ENCODE measurements at regions not wholly inside any gene's neighbourhood (a gene's known extent, or its start where the extent isn't known, plus 50 kb on each side); places are given as distances from the start of the nearest gene placed in this dataset.

DNA sequence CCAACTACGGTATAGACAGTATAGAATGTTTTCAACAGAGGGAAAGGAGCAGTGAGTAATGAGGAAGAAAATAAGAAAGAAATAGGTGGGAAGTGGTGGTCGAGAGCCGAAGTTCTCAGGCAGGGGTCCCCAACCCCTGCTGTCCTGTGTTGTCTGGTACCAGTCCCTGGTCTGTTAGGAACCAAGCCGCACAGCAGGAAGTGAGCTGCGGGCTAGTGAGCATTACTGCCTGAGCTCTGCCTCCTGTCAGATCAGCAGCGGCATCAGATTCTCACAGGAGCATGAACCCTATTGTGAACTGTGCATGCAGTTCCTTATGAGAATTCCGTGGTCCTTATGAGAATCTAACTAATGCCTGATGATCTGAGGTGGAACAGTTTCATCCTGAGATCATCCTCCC lies 107.3 kb upstream of the PTPRR start:
- Histone ChIP-seq H3K27ac (ENCODE audit: low read length) (no peak overlapping the region), H3K27me3 (ENCODE audit: low read length) (no peaks in the 10 kb centered on the region), H3K4me3 (ENCODE audit: low read length) (no peak overlapping the region), H3K4me1 (ENCODE audit: insufficient read depth, low read length) (no peaks in the 10 kb centered on the region; the same call in 1 of the 2 replicates), H3K9me2 (replicated peaks; ENCODE audit: low read length) (0 out of 2 replicates have a peak, but pooled peaks cover 4% of the 10 kb centered on the region), H3K79me2 (ENCODE audit: low read length) (no peaks in the 10 kb centered on the region), H3K4me2 (ENCODE audit: low read length) (no peak overlapping the region), H3K36me3 (ENCODE audit: low read depth, low read length) (no peaks in the 10 kb centered on the region), H3F3A (ENCODE audit: low read length, unreplicated experiment) (no peaks in the 10 kb centered on the region), H4K20me1 (ENCODE audit: low read length) (no peaks in the 10 kb centered on the region), H3K9me3 (ENCODE audit: low read length) (no peaks in the 10 kb centered on the region), H3K9ac (ENCODE audit: low read length) (no peak overlapping the region), H2AFZ (ENCODE audit: low read length) (no peak overlapping the region)
- CTCF ChIA-PET = no interaction called here
- BruUV-seq (replicated peaks) = no TSS peak
- DNase-seq (no peak), ATAC-seq (no peak)
- intact Hi-C loops (cut with micrococcal nuclease) = no loop called here
- POLR2A ChIA-PET (ENCODE audit: unreplicated experiment) = no interaction called here
- TF ChIP-seq CTCF (conservative IDR thresholded peaks at IDR 0.05; ENCODE audit: low read depth, low read length) (no peak), EZH2phosphoT487 (IDR thresholded peaks at IDR 0.05; ENCODE audit: borderline replicate concordance, low read length) (no peak), EZH2 (IDR thresholded peaks at IDR 0.05; ENCODE audit: low read length, unreplicated experiment) (no peak)

- ChIA-PET CTCF (no interaction called here), POLR2A (ENCODE audit: unreplicated experiment) (no interaction called here)
- H3K9ac ChIP-seq (ENCODE audit: low read length) = no peak overlapping the region
- H4K20me1 ChIP-seq (ENCODE audit: low read length) = no peaks in the 10 kb centered on the region
- TF ChIP-seq EZH2 (IDR thresholded peaks at IDR 0.05; ENCODE audit: low read length, unreplicated experiment) = no peak
- TF ChIP-seq EZH2phosphoT487 (IDR thresholded peaks at IDR 0.05; ENCODE audit: borderline replicate concordance, low read length) = no peak
- no peak for TF ChIP-seq CTCF (conservative IDR thresholded peaks at IDR 0.05; ENCODE audit: low read depth, low read length)
- no peaks in the 10 kb centered on the region for H3K79me2 ChIP-seq (ENCODE audit: low read length)
- no peaks in the 10 kb centered on the region for H3F3A ChIP-seq (ENCODE audit: low read length, unreplicated experiment)
- no peak overlapping the region for H3K4me2 ChIP-seq (ENCODE audit: low read length)
- H3K9me3 ChIP-seq (ENCODE audit: low read length) = no peaks in the 10 kb centered on the region
- no peak for DNase-seq
- intact Hi-C loops (cut with micrococcal nuclease) = no loop called here
- H3K9me2 ChIP-seq (replicated peaks; ENCODE audit: low read length) = 0 out of 2 replicates have a peak, but pooled peaks cover 1% of the 10 kb centered on the region
- ATAC-seq = no peak
- no peak overlapping the region for H2AFZ ChIP-seq (ENCODE audit: low read length)
- H3K36me3 ChIP-seq (ENCODE audit: low read depth, low read length) = no peaks in the 10 kb centered on the region
- H3K4me3 ChIP-seq (ENCODE audit: low read length) = no peak overlapping the region
- no TSS peak for BruUV-seq (replicated peaks)
- H3K27ac ChIP-seq (ENCODE audit: low read length) = no peak overlapping the region
- no peaks in the 10 kb centered on the region; the same call in 1 of the 2 replicates for H3K4me1 ChIP-seq (ENCODE audit: insufficient read depth, low read length)
- no peaks in the 10 kb centered on the region for H3K27me3 ChIP-seq (ENCODE audit: low read length)
These were observed 104.3 kb upstream of the PTPRR start for GRCh38 chr12:71024827-71025226.

DNA sequence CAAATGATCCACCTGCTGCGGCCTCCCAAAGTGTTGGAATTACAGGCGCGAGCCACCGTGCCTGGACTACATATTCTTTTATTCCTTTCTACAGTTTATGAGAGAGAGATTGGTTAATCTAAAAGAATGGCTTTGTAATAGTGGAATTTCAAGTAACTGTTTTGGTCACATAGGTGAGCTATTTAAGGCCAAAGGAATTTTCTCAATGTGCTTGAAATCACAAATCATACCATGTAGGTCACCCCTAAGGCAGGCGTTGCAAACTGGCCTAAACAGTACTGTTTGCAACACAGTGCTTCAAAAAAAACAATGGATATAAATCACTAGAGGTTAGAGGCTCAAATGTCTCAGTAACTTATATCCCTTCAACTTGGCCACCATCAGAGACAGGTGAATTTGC lies 103.7 kb upstream of the PTPRR start:
- intact Hi-C loops (cut with micrococcal nuclease) = no loop called here
- ChIA-PET POLR2A (ENCODE audit: unreplicated experiment) (no interaction called here), CTCF (no interaction called here)
- Histone ChIP-seq H3F3A (ENCODE audit: low read length, unreplicated experiment) (no peaks in the 10 kb centered on the region), H3K9me2 (replicated peaks; ENCODE audit: low read length) (no peaks in the 10 kb centered on the region), H3K36me3 (ENCODE audit: low read depth, low read length) (no peaks in the 10 kb centered on the region), H3K9me3 (ENCODE audit: low read length) (no peaks in the 10 kb centered on the region), H3K27me3 (ENCODE audit: low read length) (no peaks in the 10 kb centered on the region), H3K4me1 (ENCODE audit: insufficient read depth, low read length) (no peaks in the 10 kb centered on the region; the same call in 1 of the 2 replicates), H3K9ac (ENCODE audit: low read length) (no peak overlapping the region), H2AFZ (ENCODE audit: low read length) (no peak overlapping the region), H3K4me3 (ENCODE audit: low read length) (no peak overlapping the region), H3K27ac (ENCODE audit: low read length) (no peak overlapping the region), H3K79me2 (ENCODE audit: low read length) (no peaks in the 10 kb centered on the region), H3K4me2 (ENCODE audit: low read length) (no peak overlapping the region), H4K20me1 (ENCODE audit: low read length) (no peaks in the 10 kb centered on the region)
- DNase-seq = no peak
- TF ChIP-seq CTCF (conservative IDR thresholded peaks at IDR 0.05; ENCODE audit: low read depth, low read length) = no peak
- no peak for TF ChIP-seq EZH2 (IDR thresholded peaks at IDR 0.05; ENCODE audit: low read length, unreplicated experiment)
- TF ChIP-seq EZH2phosphoT487 (IDR thresholded peaks at IDR 0.05; ENCODE audit: borderline replicate concordance, low read length) = no peak
- ATAC-seq = no peak
- BruUV-seq (replicated peaks) = no TSS peak

All from PC-3 (cell line).